ENCODE measurements at regions not wholly inside any gene's neighbourhood (a gene's known extent, or its start where the extent isn't known, plus 50 kb on each side); places are given as distances from the start of the nearest gene placed in this dataset.

GRCh38 chr14:56501909-56502530 lies 77.6 kb upstream of the TMEM260 start:
- no peak for DNase-seq (ENCODE audit: low spot score)

- no peak for DNase-seq (ENCODE audit: low spot score)
Observed at GRCh38 chr14:56505361-56505760, 74.2 kb upstream of the TMEM260 start.

- no peak for DNase-seq (ENCODE audit: low spot score)
Observed at GRCh38 chr14:56512521-56512920, 67.1 kb upstream of the TMEM260 start.

- no peak for DNase-seq (ENCODE audit: low spot score)
Observed at GRCh38 chr14:56514663-56515371, 64.8 kb upstream of the TMEM260 start.

GRCh38 chr14:56515739-56516138 lies 63.9 kb upstream of the TMEM260 start:
- no peak for DNase-seq (ENCODE audit: low spot score)

- DNase-seq (ENCODE audit: low spot score), result no peak
Observed at GRCh38 chr14:56522403-56522802, 57.2 kb upstream of the TMEM260 start.

GRCh38 chr14:56524971-56525677 lies 54.5 kb upstream of the TMEM260 start:
- no peak for DNase-seq (ENCODE audit: low spot score)

- no peak for DNase-seq (ENCODE audit: low spot score)
Observed at GRCh38 chr14:56528927-56529326, 50.7 kb upstream of the TMEM260 start.

Measured in HuH-7.5 (cell line).